DND-41 (cell line): ENCODE measurements at regions not wholly inside any gene's neighbourhood (a gene's known extent, or its start where the extent isn't known, plus 50 kb on each side); places are given as distances from the start of the nearest gene placed in this dataset.
"Not testable (repeated sequence)": the region's sequence is repeated elsewhere in the genome, so short reads cannot be mapped to it uniquely, and the experiment has no call there.

Source experiments
- ATAC-seq: fragments of 200-7000 bp; cut with Tn5 transposase; 3 replicates; pipeline ENCODE4 v1.9.1; 2021; ENCODE audit warnings: low read depth; ENCODE audit not compliant: insufficient read depth
- DNase-seq: peaks from one replicate; pipeline ENCODE4 v3.0.0-alpha.2; 2020
- H2AFZ ChIP-seq: 2 replicates; pipeline ENCODE4 v1.6.0; 2012; ENCODE audit warnings: low read depth, low read length
- H3K27ac ChIP-seq: 2 replicates; pipeline ENCODE4 v1.5.1; 2012; ENCODE audit warnings: low read length, inconsistent platforms
- H3K27me3 ChIP-seq: fragments of 200-600 bp; sonication (generic); 2 replicates; pipeline ENCODE4 v1.6.0; 2012; ENCODE audit warnings: low read length, mild to moderate bottlenecking, inconsistent platforms; ENCODE audit not compliant: insufficient read depth, poor library complexity
- H3K36me3 ChIP-seq: 2 replicates; pipeline ENCODE4 v1.5.1; 2012; ENCODE audit warnings: low read length, inconsistent platforms; ENCODE audit not compliant: insufficient read depth
- H3K4me1 ChIP-seq: 2 replicates; pipeline ENCODE4 v1.5.1; 2012; ENCODE audit warnings: mild to moderate bottlenecking, low read length; ENCODE audit not compliant: insufficient read depth
- H3K4me2 ChIP-seq: 2 replicates; pipeline ENCODE4 v1.6.0; 2012; ENCODE audit warnings: mild to moderate bottlenecking, moderate library complexity, low read length, inconsistent platforms; ENCODE audit not compliant: insufficient read depth
- H3K4me3 ChIP-seq, 2 experiments: fragments of 200-600 bp in 1 of 2; shearing (Covaris generic) in 1 of 2; 2 replicates each; pipeline ENCODE4 v1.5.1; 2012 to 2016; ENCODE audit warnings: inconsistent platforms in 2 of 2, low read length in 2 of 2, mild to moderate bottlenecking in 2 of 2, low read depth in 1 of 2, moderate library complexity in 1 of 2
- H3K79me2 ChIP-seq: 2 replicates; pipeline ENCODE4 v1.6.0; 2012; ENCODE audit warnings: low read length, inconsistent platforms; ENCODE audit not compliant: insufficient read depth
- H3K9ac ChIP-seq: 2 replicates; pipeline ENCODE4 v1.6.0; 2012; ENCODE audit warnings: low read depth, mild to moderate bottlenecking, inconsistent platforms, low read length, moderate library complexity
- H3K9me3 ChIP-seq: 2 replicates; pipeline ENCODE4 v1.5.1; 2012; ENCODE audit warnings: low read length, moderate library complexity, mild to moderate bottlenecking, inconsistent platforms; ENCODE audit not compliant: insufficient read depth, severe bottlenecking
- H4K20me1 ChIP-seq: 2 replicates; pipeline ENCODE4 v1.6.0; 2012; ENCODE audit warnings: low read length; ENCODE audit not compliant: insufficient read depth
- EZH2 ChIP-seq: IDR thresholded peaks from 3 replicates; pipeline ENCODE4 v1.6.1; 2012; ENCODE audit warnings: borderline replicate concordance, low read depth, mild to moderate bottlenecking, moderate library complexity, low read length, inconsistent platforms; ENCODE audit not compliant: severe bottlenecking
- TF ChIP-seq, protein P1 (sequence below): IDR thresholded peaks from 2 replicates; pipeline ENCODE4 v1.5.1; 2012; ENCODE audit warnings: borderline replicate concordance, low read length, moderate library complexity, mild to moderate bottlenecking; ENCODE audit not compliant: poor library complexity, severe bottlenecking; ENCODE audit errors: extremely low read depth

DNA sequence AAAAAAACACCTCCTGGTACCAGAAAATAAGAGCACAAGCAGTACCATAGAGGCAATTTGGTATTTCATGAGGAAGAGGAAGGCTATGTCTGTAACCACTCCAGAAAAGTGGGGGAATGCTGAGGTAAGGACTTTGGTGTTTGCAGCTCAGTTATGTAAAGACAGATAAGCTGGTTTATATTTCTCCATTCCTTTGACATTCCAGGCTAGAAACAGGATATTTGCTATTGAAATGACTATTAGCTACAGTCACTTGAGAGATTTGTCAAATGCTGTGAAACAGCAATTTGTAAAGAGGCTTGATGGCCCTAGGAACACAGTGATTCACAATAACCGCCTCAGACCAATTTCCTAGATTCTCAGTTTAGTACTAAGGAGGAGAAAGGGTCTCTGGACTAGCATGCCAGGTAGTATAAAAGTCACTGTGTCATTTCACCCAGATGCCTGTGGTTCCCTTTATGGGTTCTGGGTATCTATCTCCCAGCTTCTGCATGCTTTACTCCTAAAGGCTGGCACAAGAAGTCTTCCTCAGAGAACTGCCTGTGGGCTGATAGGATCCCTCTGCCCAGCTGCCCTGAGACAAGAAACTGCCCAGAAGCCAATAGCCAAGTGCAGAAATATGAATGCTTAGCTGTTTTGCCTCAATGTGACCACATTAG, 80.5 kb downstream of the VCAM1 start:
- no peak overlapping the region for H3K27ac ChIP-seq
- ATAC-seq: no peak
- H3K4me2 ChIP-seq: no peak overlapping the region
- no peak for DNase-seq
- H3K79me2 ChIP-seq: no peaks in the 10 kb centered on the region
- no peak for TF ChIP-seq EZH2
- TF ChIP-seq, protein P1, sequence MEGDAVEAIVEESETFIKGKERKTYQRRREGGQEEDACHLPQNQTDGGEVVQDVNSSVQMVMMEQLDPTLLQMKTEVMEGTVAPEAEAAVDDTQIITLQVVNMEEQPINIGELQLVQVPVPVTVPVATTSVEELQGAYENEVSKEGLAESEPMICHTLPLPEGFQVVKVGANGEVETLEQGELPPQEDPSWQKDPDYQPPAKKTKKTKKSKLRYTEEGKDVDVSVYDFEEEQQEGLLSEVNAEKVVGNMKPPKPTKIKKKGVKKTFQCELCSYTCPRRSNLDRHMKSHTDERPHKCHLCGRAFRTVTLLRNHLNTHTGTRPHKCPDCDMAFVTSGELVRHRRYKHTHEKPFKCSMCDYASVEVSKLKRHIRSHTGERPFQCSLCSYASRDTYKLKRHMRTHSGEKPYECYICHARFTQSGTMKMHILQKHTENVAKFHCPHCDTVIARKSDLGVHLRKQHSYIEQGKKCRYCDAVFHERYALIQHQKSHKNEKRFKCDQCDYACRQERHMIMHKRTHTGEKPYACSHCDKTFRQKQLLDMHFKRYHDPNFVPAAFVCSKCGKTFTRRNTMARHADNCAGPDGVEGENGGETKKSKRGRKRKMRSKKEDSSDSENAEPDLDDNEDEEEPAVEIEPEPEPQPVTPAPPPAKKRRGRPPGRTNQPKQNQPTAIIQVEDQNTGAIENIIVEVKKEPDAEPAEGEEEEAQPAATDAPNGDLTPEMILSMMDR: no peak
- no peak overlapping the region for H2AFZ ChIP-seq
- no peak overlapping the region for H3K4me3 ChIP-seq
- no peaks in the 10 kb centered on the region for H3K9me3 ChIP-seq
- H3K27me3 ChIP-seq: no peaks in the 10 kb centered on the region
- no peaks in the 10 kb centered on the region for H3K4me1 ChIP-seq
- H4K20me1 ChIP-seq: no peaks in the 10 kb centered on the region
- H3K36me3 ChIP-seq: no peaks in the 10 kb centered on the region
- no peak overlapping the region for H3K9ac ChIP-seq

DNA sequence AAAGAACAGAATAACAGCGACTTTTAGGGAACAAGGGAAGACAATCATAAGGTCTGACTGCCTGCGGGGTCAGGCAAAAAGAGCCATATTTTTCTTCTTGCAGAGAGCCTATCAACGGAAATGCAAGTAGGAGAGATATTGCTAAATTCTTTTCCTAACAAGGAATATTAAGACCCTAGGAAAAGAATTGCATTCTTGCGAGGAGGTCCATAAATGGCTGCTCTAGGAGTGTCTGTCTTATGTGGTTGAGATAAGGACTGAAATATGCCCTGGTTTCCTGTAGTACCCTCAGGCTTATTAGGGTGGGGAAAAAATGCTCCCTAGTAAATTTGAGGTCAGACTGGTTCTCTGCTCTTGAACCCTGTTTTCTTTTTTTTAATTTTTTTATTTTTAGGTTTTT, 81.7 kb downstream of the VCAM1 start:
- not testable (repeated sequence) for ATAC-seq, H3K79me2 ChIP-seq

DNA sequence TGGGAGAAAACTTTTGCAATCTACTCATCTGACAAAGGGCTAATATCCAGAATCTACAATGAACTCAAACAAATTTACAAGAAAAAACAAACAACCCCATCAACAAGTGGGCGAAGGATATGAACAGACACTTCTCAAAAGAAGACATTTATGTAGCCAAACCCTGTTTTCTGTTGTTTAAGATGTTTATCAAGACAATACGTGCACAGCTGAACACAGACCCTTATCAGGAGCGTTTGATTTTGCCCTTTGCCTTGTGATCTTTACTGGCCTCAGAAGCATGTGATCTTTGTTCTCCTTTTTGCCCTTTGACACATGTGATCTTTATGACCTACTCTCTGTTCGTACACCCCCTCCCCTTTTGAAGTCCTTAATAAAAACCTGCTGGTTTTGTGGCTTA, 83.7 kb downstream of the VCAM1 start:
- not testable (repeated sequence) for H3K9ac ChIP-seq, H3K27me3 ChIP-seq, H3K9me3 ChIP-seq, H3K27ac ChIP-seq, H2AFZ ChIP-seq, DNase-seq, H3K4me1 ChIP-seq, H3K79me2 ChIP-seq, H3K4me3 ChIP-seq, H4K20me1 ChIP-seq, ATAC-seq, H3K4me2 ChIP-seq, H3K36me3 ChIP-seq

More for the DNA sequence above, 81.7 kb downstream of the VCAM1 start:
- not testable (repeated sequence) for H3K9me3 ChIP-seq, DNase-seq, H4K20me1 ChIP-seq, H3K27ac ChIP-seq, H3K4me2 ChIP-seq, H3K27me3 ChIP-seq, H3K36me3 ChIP-seq, H2AFZ ChIP-seq, H3K9ac ChIP-seq, H3K4me1 ChIP-seq, H3K4me3 ChIP-seq

DNA sequence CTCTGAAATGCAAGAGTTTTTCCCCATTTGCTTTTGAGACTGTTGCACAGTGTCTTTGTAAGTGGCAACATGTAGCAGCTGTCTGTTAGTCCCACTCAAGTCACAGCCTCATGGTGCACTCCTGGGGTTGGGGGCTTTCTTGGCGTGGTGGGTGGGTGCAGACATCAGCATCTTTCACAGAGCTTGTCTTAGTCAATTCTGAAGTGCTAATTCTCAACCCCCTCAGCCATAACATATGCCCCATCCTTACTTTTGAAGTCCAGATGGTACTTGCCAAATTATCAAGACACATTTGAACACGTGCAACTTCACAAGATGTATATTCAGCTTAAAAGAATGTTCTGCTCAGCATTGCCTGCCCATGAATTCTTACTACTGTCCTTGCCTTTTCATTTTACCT, 87.1 kb downstream of the VCAM1 start:
- Histone ChIP-seq H3K27ac (no peak overlapping the region), H3K36me3 (no peaks in the 10 kb centered on the region), H3K4me3 (no peak overlapping the region), H4K20me1 (no peaks in the 10 kb centered on the region), H3K9ac (no peak overlapping the region), H3K27me3 (no peaks in the 10 kb centered on the region), H3K4me1 (no peaks in the 10 kb centered on the region), H3K4me2 (no peak overlapping the region), H3K79me2 (no peaks in the 10 kb centered on the region), H3K9me3 (no peaks in the 10 kb centered on the region), H2AFZ (no peak overlapping the region)
- no peak for ATAC-seq
- TF ChIP-seq, protein P1: no peak
- TF ChIP-seq EZH2: no peak
- DNase-seq: no peak
